ENCODE measurements at regions not wholly inside any gene's neighbourhood (a gene's known extent, or its start where the extent isn't known, plus 50 kb on each side); places are given as distances from the start of the nearest gene placed in this dataset.

DNA sequence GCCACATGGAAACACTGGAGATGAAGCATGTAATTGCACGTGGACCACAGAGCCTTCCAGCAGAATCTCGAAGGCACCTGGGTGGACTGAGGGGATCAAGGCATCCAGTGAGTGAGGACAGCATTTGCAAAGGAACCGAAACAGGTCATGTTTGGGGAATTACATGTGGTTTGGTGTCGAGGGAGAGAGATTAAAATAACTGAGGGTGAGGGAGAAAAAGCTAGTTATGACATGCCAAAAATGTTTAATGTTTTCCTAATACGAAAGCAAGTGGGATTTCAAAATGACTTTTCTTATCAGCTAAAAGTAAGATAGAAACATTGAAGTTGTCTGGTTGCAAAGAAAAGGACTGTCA is 157.1 kb downstream of the BLID start:
- H3K4me3 ChIP-seq (ENCODE audit: low read length) = no peak overlapping the region
- no peaks in the 10 kb centered on the region for H3K79me2 ChIP-seq (replicated peaks; ENCODE audit: insufficient read depth, low read length)
- H3K4me2 ChIP-seq (ENCODE audit: low read length) = no peak overlapping the region
- H3K36me3 ChIP-seq (ENCODE audit: insufficient read depth, low read length) = no peaks in the 10 kb centered on the region
- no peaks in the 10 kb centered on the region for H4K20me1 ChIP-seq (ENCODE audit: insufficient read depth)
- no peak overlapping the region for H3K9ac ChIP-seq (ENCODE audit: low read length)
- H3K27ac ChIP-seq (ENCODE audit: low read length) = no peak overlapping the region
- no peaks in the 10 kb centered on the region for H3K27me3 ChIP-seq (ENCODE audit: insufficient read depth, low read depth, low read length)
- no peaks in the 10 kb centered on the region for H3F3A ChIP-seq (ENCODE audit: insufficient read depth, low read length, poor library complexity, severe bottlenecking)
- no peaks in the 10 kb centered on the region for H3K9me3 ChIP-seq (ENCODE audit: low read length)
- TF ChIP-seq EP300 (conservative IDR thresholded peaks at IDR 0.05; ENCODE audit: poor library complexity, severe bottlenecking) = no peak
- TF ChIP-seq, protein P1, sequence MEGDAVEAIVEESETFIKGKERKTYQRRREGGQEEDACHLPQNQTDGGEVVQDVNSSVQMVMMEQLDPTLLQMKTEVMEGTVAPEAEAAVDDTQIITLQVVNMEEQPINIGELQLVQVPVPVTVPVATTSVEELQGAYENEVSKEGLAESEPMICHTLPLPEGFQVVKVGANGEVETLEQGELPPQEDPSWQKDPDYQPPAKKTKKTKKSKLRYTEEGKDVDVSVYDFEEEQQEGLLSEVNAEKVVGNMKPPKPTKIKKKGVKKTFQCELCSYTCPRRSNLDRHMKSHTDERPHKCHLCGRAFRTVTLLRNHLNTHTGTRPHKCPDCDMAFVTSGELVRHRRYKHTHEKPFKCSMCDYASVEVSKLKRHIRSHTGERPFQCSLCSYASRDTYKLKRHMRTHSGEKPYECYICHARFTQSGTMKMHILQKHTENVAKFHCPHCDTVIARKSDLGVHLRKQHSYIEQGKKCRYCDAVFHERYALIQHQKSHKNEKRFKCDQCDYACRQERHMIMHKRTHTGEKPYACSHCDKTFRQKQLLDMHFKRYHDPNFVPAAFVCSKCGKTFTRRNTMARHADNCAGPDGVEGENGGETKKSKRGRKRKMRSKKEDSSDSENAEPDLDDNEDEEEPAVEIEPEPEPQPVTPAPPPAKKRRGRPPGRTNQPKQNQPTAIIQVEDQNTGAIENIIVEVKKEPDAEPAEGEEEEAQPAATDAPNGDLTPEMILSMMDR (IDR thresholded peaks at IDR 0.05; ENCODE audit: poor library complexity, severe bottlenecking) = no peak
- no peak for TF ChIP-seq RAD21 (conservative IDR thresholded peaks at IDR 0.05)
- no peak for TF ChIP-seq EZH2 (IDR thresholded peaks at IDR 0.05; ENCODE audit: borderline replicate concordance, insufficient read depth, low read length, poor library complexity, severe bottlenecking)
- TF ChIP-seq, protein P2, sequence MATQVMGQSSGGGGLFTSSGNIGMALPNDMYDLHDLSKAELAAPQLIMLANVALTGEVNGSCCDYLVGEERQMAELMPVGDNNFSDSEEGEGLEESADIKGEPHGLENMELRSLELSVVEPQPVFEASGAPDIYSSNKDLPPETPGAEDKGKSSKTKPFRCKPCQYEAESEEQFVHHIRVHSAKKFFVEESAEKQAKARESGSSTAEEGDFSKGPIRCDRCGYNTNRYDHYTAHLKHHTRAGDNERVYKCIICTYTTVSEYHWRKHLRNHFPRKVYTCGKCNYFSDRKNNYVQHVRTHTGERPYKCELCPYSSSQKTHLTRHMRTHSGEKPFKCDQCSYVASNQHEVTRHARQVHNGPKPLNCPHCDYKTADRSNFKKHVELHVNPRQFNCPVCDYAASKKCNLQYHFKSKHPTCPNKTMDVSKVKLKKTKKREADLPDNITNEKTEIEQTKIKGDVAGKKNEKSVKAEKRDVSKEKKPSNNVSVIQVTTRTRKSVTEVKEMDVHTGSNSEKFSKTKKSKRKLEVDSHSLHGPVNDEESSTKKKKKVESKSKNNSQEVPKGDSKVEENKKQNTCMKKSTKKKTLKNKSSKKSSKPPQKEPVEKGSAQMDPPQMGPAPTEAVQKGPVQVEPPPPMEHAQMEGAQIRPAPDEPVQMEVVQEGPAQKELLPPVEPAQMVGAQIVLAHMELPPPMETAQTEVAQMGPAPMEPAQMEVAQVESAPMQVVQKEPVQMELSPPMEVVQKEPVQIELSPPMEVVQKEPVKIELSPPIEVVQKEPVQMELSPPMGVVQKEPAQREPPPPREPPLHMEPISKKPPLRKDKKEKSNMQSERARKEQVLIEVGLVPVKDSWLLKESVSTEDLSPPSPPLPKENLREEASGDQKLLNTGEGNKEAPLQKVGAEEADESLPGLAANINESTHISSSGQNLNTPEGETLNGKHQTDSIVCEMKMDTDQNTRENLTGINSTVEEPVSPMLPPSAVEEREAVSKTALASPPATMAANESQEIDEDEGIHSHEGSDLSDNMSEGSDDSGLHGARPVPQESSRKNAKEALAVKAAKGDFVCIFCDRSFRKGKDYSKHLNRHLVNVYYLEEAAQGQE (IDR thresholded peaks at IDR 0.05; ENCODE audit: borderline replicate concordance) = no peak
- H2AFZ ChIP-seq (ENCODE audit: low read depth, low read length) = peak overlapping the region; percentile 4
- H3K9me2 ChIP-seq (ENCODE audit: insufficient read depth, low read length) = no peaks in the 10 kb centered on the region

DNA sequence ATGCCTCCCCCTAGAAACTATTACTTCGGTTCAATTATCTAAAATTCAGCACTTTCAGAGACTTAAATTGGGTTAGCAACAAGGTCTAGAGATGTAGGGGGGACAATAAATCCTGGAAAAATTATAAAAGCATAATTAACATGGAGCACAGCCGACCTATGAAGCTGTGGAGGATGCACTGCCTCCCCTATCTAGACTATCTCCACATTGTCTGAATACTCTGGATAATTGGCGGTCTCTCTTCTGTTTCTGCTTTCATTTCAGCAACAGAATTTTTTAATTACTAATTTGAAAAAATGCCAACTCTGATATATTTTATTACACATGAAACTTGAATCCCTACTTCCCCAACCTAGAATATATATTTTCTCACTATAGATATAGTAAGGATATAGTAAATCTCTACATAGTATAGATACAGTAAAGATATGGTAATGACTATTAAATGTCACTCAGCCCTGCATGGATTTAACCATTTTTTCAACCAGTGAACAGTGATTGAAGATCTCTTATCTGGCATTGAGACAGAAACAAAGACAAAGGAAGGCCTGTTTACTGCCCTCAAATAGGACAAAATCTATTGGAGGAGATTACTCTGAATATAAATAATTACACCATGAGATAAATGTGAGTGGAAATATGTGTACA is 157.6 kb downstream of the BLID start:
- Histone ChIP-seq H3K36me3 (ENCODE audit: insufficient read depth, low read length) (no peaks in the 10 kb centered on the region), H3F3A (ENCODE audit: insufficient read depth, low read length, poor library complexity, severe bottlenecking) (no peaks in the 10 kb centered on the region), H3K79me2 (replicated peaks; ENCODE audit: insufficient read depth, low read length) (no peaks in the 10 kb centered on the region), H2AFZ (ENCODE audit: low read depth, low read length) (peak overlapping the region; percentile 4), H3K27ac (ENCODE audit: low read length) (no peak overlapping the region), H4K20me1 (ENCODE audit: insufficient read depth) (no peaks in the 10 kb centered on the region), H3K27me3 (ENCODE audit: insufficient read depth, low read depth, low read length) (no peaks in the 10 kb centered on the region), H3K9ac (ENCODE audit: low read length) (no peak overlapping the region), H3K4me2 (ENCODE audit: low read length) (no peak overlapping the region), H3K9me2 (ENCODE audit: insufficient read depth, low read length) (no peaks in the 10 kb centered on the region), H3K9me3 (ENCODE audit: low read length) (no peaks in the 10 kb centered on the region), H3K4me3 (ENCODE audit: low read length) (no peak overlapping the region)
- TF ChIP-seq, protein P1 (IDR thresholded peaks at IDR 0.05; ENCODE audit: poor library complexity, severe bottlenecking) = no peak
- TF ChIP-seq TAF1 (IDR thresholded peaks at IDR 0.05; ENCODE audit: low read depth) (no peak), SMC3 (conservative IDR thresholded peaks at IDR 0.05; ENCODE audit: poor library complexity) (no peak), POLR2AphosphoS5 (IDR thresholded peaks at IDR 0.05) (no peak), EP300 (conservative IDR thresholded peaks at IDR 0.05; ENCODE audit: poor library complexity, severe bottlenecking) (no peak), MXI1 (conservative IDR thresholded peaks at IDR 0.05; ENCODE audit: poor library complexity, severe bottlenecking) (no peak), RAD21 (conservative IDR thresholded peaks at IDR 0.05) (no peak), EZH2 (IDR thresholded peaks at IDR 0.05; ENCODE audit: borderline replicate concordance, insufficient read depth, low read length, poor library complexity, severe bottlenecking) (no peak)
- TF ChIP-seq, protein P2 (IDR thresholded peaks at IDR 0.05; ENCODE audit: borderline replicate concordance) = no peak

Data from neural cell (in vitro differentiated cells).